HG03060 (cell line): ENCODE measurements at regions not wholly inside any gene's neighbourhood (a gene's known extent, or its start where the extent isn't known, plus 50 kb on each side); places are given as distances from the start of the nearest gene placed in this dataset.

Experiments
- ATAC-seq: cut with Tn5 transposase; IDR thresholded peaks from one replicate; pipeline ENCODE4 v1.9.1; 2021; ENCODE audit warnings: low read depth, moderate number of reproducible peaks; ENCODE audit not compliant: unreplicated experiment

- no peak for ATAC-seq
These were observed 64.2 kb downstream of the GJA1 start for GRCh38 chr6:121499666-121500065.

DNA sequence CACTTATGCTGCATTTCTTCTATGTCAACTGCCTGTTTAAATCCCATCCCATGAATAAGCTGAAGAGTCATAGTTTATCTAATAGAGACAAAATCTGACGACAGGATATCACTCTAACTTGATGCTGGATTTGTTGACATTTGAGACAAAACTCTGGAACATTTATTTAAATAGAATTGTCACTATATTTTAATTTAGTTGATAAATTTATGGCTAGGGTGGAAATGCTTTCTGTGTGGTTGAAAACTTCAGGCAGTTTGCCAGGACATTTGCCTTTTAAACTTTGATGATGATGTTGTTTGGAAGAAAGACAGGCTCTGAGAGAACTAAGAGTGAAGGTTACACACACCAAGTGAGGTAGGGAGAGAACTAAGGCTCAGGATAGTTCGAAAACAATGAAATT, 68.1 kb downstream of the GJA1 start:
- ATAC-seq, result no peak

GRCh38 chr6:121504227-121504626, 68.8 kb downstream of the GJA1 start:
- no peak for ATAC-seq

DNA sequence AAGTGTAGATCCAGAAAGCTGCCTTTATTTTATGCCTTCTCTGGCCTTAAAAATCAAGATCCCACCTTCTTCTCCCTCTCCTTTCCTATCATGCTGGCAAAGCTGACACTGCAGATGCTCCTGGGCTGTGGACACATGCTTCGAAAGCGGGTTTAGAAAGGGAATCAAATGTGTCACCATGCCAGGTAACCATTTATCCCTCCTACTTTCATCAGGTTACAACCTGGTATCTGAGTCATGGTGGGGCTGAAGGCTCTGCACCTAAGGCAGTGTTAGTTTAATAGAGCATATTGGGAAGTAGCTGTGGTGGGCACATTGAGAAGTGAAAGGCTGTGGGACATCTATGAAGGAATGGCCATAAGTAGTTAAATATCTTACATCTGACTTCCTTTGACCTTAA, 69.8 kb downstream of the GJA1 start:
- ATAC-seq, result no peak

DNA sequence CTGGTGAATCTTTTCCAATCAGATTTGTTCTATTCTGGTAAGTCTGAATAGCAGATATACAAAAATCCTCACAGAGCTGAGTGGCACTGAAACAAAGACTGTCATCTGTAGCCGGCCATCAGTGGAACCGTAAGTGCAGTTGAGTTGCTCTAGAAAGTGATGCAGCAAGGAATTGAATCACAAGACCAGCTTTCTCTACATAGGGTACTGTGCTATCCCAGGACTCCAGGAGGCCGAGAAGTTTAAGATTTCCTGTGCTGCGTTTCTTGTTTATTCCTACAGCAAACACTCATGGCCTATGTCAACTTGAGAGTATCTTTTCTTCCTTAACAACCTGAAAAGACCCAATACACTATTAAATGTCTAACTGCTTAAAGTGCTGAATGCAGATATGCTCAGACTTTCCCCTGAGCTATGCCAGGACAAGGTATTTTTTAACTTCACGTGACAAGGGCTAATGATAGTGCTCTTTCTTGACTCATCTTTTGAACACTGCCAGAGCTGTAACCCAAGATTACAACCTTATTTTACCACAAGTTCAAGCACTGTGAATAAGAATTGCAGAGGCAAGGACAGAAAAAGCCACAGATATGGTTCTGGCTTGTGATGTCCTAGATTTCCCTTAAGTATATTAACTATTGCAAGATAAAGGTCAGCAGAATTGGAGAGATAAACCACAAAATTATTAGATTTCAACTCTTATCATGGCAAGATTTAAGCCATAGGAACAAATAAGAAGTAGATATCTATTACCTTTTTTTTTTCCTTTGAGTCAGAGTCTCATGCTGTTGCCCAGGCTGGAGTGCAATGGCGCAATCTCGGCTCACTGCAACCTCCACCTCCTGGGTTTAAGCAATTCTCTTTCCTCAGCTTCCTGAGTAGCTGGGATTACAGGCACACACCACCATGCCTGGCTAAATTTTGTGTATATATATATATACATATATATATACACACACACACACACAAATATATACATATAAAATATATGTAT, 71.6 kb downstream of the GJA1 start:
- no peak for ATAC-seq

DNA sequence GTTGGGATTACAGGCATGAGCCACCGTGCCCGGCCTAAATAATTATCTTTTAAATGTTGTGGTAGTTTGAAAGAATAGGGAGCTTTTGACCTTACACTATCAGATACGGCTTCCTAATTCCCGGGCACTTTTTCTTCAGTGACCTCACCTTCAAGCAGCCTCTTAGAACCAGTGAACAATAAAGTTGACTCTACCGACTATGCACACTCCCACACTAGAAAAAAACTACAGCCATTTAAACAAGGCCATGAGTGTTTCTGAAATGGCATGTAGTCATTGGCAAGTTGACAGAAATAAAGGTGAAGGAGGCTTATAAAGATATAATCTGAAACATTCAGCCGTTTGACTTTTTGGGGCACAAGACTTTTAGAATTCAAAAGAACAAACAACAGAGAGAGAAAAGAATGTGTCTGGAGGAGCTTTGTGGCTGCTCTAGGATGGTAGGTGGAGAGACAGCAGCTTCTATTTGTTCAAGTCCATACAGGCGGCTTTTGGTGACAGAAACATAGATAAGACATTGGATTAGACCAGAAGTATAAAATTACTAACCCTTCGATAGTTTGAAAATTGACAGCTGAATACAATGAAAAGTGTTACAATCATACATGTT, 75.2 kb downstream of the GJA1 start:
- no peak for ATAC-seq

DNA sequence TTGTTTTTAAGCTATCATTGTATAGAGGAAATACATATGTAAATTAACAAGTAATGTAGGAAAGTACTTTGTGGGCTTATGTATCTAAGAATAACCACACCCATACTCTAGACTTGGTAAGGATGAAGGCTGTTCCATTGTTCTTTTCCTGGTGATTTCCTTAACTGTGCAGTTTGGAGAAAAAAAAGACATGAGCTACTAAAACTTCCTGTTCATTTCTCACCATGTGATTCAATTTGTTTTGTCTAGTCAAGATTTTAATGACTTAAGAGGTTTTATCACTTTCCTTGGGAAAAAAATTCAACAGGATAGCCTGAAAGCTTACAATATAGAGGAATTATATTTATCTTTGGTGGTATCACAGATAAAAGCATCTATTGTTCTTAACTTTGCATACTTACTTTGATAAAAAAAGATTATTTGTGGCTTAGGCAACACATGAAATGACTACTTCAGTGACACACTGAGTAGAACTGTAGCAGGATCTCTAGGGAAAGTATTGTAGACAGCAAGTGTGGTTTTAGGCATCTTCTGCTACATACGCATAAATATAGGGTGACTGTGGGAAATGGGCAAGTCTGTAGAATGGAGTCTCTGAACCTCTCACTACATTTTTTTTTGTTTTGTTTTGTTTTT, 80.3 kb downstream of the GJA1 start:
- no peak for ATAC-seq

DNA sequence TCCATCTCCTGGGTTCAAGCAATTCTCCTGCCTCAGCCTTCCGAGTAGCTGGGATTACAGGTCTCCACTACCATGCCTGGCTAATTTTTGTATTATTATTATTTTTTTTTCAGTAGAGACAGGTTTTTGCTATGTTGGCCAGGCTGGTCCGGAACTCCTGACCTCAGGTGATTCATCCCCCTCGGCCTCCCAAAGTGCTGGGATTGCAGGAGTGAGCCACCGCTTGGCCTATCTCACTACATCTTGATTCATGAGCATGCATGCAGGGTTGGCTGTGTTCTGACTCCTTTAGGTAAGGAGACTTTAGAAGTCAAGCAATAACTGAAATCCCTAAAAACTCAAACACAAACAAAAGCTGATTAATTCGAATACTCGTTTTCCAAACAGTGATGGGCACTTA, 80.9 kb downstream of the GJA1 start:
- no peak for ATAC-seq

- ATAC-seq, result no peak
These were observed 85.1 kb downstream of the GJA1 start for GRCh38 chr6:121520337-121521163.

DNA sequence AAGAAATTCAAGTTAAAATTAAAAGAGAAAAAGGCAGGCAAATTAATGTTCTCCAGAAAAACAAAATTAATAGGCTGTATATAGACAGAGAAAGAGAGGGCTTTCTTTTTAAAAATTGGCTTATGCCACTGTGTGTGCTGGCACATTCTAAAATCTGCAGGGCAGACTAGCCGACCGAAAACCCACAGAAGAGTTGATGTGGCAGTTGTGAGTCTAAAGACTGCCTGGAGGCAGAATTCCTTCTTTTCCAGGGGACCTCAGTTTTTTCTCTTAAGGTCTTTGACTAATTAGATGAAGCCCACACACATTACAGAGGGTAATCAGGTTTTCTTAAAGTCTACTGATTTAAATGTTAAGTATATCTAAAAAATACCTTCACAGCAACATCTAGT, 85.7 kb downstream of the GJA1 start:
- no peak for ATAC-seq

- no peak for ATAC-seq
These were observed 86.8 kb downstream of the GJA1 start for GRCh38 chr6:121522265-121522664.

DNA sequence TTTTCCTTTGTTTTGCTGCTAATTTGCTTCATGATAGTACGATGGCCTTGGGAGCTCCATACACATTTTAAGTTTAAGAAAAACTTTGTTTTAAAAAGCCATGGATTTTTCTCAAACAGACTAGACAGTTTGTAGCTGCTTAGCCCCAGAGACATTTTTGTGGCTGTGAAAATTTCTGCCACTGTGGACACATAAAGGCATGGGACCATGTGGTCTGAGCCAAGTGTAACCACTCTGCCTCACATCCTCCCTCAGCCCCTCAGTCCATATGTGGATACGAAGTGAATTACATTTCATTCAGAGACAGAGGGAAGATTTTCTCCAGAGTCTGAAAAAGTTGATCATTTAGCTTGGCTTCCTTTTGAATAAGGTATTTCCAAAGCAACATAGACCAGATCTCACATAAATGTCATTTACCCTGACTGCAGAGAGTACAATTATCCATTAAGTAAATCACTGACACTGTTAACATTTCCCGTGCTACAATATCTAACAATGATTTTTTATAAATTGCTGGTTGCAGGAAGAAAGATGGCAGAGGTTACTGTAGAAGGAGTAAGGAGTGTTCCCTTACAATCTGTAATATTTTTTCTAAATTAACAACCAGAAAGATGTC, 87.4 kb downstream of the GJA1 start:
- ATAC-seq, result no peak

- no peak for ATAC-seq
These were observed 88.2 kb downstream of the GJA1 start for GRCh38 chr6:121523628-121524027.

GRCh38 chr6:121526282-121526681, 90.8 kb downstream of the GJA1 start:
- no peak for ATAC-seq

GRCh38 chr6:121531658-121532169, 96.3 kb downstream of the GJA1 start:
- ATAC-seq, result no peak

DNA sequence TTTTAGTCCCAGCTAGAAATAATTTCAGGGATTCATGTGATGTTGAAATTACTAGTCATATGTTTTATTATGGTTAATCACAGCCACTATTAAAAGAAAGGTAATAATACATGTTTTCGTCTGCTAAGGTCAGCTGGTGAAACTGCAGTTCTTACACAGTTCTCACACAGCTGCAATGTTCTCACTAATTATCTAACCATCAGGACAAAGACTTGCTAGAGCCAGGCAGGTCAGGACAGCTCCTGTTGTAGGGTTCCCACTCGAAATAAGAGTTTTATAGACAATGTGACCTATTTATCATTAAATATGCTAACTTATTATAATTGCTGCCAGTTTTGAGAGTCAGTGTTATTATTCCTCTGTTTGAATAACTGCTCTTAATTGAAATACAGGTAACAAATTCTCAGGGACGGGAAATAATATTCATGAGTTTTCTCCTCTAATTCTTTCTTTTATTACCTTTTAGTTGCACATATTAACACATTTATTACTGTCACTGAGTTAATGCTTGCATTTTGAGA, 97.9 kb downstream of the GJA1 start:
- no peak for ATAC-seq

- no peak for ATAC-seq
These were observed 100.3 kb downstream of the GJA1 start for GRCh38 chr6:121535777-121536176.

DNA sequence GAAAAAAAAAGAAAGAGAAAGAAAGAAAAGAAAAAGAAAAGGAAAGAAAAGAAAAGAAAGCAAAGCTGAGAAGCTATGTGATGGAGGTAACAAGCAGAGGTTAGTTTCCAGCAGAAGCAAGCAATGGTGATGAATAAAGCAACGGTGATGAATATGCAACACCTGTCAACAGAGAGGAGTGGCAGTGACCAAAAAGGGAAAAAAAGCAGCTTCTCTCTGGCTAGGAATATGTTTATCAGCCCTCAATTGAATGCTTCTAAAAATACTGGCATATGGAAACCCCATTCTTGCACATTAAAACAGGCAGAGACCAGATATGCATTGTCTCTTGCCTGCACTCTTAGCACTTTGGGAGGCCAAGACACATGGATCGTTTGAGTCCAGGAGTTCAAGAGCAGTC, 100.9 kb downstream of the GJA1 start:
- no peak for ATAC-seq

DNA sequence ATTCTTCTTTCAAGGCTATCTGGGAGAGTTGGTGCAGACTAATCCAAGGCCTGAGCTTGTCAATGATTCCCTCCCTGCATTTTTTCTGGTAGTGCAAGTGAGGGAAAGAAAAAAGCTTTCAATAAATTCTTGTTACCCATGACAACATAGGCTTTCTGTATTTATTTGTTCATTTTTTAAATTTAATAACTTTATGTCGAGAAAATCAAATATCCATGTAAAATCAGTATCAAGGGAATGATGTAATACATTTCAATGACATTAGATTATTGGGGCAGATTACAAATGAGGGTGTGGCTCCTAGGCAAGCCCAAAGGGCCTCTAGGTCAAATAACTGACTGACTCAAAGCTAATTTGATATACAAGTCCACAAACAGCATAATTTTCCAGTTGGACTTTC, 104.0 kb downstream of the GJA1 start:
- ATAC-seq, result no peak

GRCh38 chr6:121540210-121540609, 104.8 kb downstream of the GJA1 start:
- no peak for ATAC-seq
